GM21786 (cell line): ENCODE measurements at regions not wholly inside any gene's neighbourhood (a gene's known extent, or its start where the extent isn't known, plus 50 kb on each side); places are given as distances from the start of the nearest gene placed in this dataset.
A peak's percentile ranks its signal among the peaks of the same experiment; 100 is the strongest.
"Not testable (repeated sequence)": the region's sequence is repeated elsewhere in the genome, so short reads cannot be mapped to it uniquely, and the experiment has no call there.

Experiments used
- ATAC-seq: cut with Tn5 transposase; IDR thresholded peaks from one replicate; pipeline ENCODE4 v1.9.1; 2021; ENCODE audit not compliant: unreplicated experiment

- ATAC-seq, result no peak
These were observed 66.0 kb upstream of the VIPR2 start for GRCh38 chr7:159210581-159211235.

DNA sequence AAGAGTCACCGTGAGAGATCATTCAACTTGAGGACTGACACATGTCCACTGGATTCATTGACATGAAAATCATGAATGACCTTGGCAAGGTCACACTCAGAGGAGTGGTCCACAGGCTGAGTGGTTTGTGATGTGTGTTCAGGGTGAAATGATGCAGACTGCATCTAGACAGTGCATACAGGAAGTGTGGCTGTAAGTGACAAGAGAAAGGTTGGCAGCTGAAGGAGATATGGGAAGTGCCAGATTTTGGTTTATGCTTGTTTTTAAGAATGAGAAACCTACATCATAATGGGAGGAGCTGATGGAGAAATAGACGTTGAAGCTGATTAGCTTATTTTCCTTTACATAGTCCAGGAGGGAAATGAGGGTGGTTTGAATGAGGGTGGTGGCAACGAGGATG, 64.8 kb upstream of the VIPR2 start:
- no peak for ATAC-seq

DNA sequence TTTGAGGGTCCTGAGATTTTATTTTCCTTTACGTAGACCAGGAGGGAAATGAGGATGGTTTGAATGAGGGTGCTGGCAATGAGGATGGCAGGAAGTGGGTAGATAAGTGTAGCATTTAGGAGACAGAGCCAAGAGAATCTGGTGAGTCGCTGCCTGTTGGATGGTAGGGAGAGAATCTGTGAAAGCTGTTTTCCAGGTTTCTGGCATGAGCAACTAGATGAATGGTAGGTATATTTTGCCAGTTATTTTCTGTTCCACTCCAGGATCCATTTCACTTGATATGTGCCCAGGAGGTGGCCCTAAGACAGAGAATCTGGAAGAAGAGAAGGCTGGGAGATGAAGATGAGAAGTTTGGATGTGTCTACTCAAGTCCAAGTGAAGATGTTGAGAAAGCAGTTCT, 63.3 kb upstream of the VIPR2 start:
- no peak for ATAC-seq

GRCh38 chr7:159207393-159207792, 62.7 kb upstream of the VIPR2 start:
- ATAC-seq, result no peak

DNA sequence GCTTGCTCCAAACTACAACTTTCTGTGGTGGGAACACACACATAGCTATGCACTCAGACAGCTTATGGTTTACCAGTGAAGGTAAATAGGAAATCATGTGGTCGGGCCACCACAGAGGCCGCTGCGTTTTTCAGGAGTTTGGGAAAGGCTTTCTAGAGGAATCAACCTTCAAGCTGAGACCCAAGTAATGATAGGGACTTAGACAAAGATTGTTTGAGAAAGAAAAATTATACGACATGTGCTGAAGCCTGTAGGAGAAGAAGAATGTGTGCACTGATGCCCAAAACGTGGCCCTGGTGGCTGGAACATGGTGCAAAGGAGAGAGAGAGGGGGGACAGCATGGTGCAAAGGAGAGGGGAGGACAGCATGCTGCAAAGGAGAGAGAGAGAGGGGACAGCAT, 61.2 kb upstream of the VIPR2 start:
- no peak for ATAC-seq

GRCh38 chr7:159204664-159205063, 60.0 kb upstream of the VIPR2 start:
- ATAC-seq, result no peak

DNA sequence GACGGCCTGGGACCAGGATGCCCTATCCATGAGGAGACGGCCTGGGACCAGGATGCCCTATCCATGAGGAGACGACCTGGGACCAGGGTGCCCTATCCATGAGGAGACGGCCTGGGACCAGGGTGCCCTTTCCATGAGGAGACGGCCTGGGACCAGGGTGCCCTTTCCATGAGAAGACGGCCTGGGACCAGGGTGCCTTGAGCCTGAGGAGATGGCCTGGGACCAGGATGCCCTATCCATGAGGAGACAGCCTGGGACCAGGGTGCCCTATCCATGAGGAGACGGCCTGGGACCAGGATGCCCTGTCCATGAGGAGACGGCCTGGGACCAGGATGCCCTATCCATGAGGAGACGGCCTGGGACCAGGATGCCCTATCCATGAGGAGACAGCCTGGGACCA, 58.6 kb upstream of the VIPR2 start:
- ATAC-seq, result not testable (repeated sequence)

DNA sequence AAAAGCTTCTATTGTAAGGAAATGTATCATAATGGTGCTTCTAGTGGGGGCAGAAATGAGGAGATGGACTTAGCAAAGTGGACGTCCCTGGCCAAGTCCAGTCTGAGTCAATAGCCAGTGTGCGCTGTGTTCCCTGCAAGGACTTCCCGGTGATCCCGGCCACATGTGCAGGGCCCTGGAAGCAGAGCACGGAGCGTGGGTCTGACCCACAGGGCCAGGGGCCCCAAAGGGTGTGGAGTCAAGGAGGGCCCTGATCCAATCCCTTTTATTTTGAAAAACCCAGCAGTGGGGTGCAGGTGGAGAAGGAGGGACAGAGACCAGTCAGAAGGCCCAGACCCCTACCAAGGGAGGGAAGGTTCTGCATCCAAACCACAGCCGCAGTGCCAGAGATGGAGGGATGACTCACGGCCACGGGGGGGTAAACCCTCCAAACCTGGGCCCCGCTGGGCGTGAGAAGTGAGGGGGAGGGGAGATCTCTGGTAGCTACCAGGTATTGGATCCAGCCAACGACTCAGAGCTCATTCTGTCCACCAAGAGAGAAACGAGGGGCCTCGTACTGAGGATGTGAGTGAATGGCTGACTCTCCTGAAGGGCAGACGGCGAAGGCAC, 57.2 kb upstream of the VIPR2 start:
- ATAC-seq, result no peak

DNA sequence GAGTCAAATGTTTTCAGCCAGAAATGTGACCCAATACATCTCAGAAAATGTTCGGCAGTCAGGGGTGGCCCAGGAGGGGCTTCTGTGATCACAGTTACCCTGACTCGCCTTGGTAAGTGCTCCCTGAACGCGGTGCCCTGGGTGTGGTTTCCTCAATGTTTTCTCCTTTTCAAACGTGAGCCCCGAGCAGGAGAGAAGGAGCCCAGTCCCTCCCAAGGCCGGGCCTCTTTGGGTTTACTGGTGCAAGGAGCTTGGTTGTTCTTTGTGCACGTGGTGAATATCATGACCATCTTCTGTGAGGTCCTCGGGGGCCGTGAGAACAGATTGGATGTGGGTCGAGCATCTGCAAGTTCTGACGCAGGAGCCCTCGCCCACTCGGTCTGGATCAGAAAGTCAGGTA, 55.8 kb upstream of the VIPR2 start:
- no peak for ATAC-seq

GRCh38 chr7:159198016-159198724, 53.5 kb upstream of the VIPR2 start:
- ATAC-seq, result no peak

DNA sequence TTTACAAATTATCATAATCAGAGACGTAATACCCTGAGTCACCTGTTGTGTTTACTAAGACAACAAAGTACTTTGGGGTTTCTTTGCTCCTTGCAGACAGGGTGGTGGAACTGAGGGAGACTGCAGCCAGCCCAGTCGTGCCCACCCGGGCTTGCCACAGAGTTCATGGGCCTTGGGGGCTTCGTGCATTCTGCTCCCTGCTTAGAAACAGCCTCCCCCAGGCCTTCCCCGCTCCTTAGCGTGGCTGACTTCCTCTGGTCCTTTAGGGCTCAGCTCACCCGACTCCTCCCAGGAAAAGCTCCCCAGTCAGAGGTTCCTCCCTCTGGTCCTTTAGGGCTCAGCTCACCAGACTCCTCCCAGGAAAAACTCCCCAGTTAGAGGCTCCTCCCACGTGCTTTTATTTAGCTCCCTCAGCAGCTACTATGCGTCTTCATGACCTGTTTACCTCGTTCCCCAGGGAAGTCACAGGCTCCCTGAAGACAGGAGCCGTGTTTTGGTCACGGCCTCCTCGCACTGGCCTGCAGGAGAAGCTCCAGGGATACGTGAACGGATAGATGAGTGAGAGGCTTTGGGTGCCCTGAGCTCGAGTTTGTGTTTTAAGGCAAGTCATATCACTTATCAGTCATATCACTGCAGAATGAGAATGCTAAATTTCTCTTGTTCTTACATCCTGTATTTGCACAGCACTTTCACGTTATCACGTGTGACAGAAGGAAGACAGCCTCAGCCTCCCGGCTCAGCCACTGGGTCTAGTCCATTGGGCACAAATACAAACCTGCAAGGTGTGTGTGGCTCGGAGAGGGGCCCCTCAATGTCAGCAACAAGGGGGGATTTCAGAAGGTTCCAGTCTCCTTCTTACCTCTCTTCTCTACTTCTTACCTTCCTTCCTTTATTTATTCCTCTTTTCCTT, 52.7 kb upstream of the VIPR2 start:
- ATAC-seq, result peak; percentile 74

GRCh38 chr7:159196584-159196983, 51.9 kb upstream of the VIPR2 start:
- ATAC-seq, result no peak

- ATAC-seq, result no peak
These were observed 51.3 kb upstream of the VIPR2 start for GRCh38 chr7:159195946-159196345.
